ENCODE measurements at regions not wholly inside any gene's neighbourhood (a gene's known extent, or its start where the extent isn't known, plus 50 kb on each side); places are given as distances from the start of the nearest gene placed in this dataset.

DNA sequence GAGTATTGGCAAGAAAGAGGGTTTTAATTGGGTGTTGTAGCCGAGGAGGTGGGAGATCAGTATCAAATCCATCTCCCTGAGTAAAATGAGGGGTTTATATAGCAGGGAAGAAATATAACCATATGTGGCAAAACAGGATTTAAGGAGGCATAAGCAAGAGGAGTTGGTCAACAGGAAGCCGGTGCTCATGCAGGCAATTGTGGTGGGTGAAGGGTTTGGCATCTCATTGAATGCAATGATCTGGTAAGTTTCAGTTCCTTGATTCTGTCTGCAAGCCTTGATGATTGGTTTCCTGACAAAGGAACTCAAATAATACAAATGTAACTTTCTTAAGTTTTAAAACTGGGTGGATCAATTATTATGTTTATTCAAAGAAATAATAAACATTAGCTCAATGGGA, 564.4 kb upstream of the LINC00305 start:
- no peak for TF ChIP-seq CTCF (IDR thresholded peaks at IDR 0.05)
- H3K36me3 ChIP-seq, result no peaks in the 10 kb centered on the region
- no peak overlapping the region for H3K27ac ChIP-seq
- no peaks in the 10 kb centered on the region for H3K9me3 ChIP-seq
- no peaks in the 10 kb centered on the region for H3K27me3 ChIP-seq
- H3K4me3 ChIP-seq (ENCODE audit: low read depth in 1 of 2, low read length in 1 of 2), result no peak overlapping the region
- H3K4me1 ChIP-seq (ENCODE audit: control insufficient read depth in 1 of 2, insufficient read depth in 1 of 2, low read depth in 1 of 2, low read length in 1 of 2), result peaks cover 0 to 11% of the 10 kb centered on the region in 2 experiments

DNA sequence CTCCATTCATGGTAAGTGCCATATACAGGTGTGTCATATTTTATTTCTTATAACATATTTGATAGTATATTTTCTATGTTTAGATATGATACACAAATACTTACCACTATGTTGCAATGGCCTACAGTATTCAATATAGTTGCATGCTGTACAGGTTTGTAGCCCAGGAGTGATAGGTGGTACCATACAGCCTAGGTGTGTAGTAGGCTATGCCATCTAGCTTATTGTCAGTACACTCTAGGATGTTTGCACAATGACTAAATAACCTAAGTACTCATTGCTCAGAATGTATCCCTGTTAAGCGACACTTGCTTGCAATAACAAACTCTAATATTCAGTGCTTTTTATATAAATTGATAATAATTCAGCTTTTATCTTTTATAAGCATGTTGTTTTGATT, 563.1 kb upstream of the LINC00305 start:
- peaks cover 0 to 16% of the 10 kb centered on the region in 2 experiments for H3K4me1 ChIP-seq (ENCODE audit: control insufficient read depth in 1 of 2, insufficient read depth in 1 of 2, low read depth in 1 of 2, low read length in 1 of 2)
- no peaks in the 10 kb centered on the region for H3K27me3 ChIP-seq
- no peak for TF ChIP-seq CTCF (IDR thresholded peaks at IDR 0.05)
- H3K27ac ChIP-seq, result no peak overlapping the region
- H3K9me3 ChIP-seq, result no peaks in the 10 kb centered on the region
- H3K4me3 ChIP-seq (ENCODE audit: low read depth in 1 of 2, low read length in 1 of 2), result no peak overlapping the region
- no peaks in the 10 kb centered on the region for H3K36me3 ChIP-seq

DNA sequence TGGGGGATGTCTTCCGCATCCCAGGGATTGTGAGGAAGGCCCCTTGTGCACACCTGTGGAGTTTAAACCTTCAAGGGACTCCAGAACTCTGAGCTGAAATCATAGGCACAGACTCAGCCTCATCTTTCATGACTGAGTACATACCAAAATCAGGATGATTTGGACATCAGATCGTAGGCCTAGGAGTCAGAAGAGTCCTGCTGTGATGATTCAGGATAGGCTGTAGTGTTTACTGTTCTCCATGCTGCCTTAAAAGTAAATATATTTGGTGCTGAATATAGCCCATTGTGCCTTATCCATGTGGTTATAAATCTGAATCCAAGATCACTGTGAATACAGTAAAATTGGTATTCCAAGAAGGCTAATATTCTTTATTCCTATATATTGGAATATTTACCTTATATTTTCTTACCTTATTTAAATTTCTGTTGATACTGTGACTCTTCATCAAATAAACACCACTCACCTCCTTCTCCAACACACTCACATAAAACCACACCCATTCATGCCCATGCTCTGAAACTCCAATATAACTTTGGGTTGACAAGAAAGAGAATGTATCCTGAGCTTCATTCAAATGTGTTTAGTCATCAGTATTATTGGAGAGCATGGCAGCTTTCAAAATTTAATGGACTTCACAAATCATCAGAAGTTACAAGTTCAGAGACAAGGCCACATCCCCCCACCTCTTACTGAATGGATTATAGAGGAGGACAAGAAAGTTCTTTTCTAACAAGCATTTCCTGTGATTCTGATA, 561.4 kb upstream of the LINC00305 start:
- H3K9me3 ChIP-seq, result no peaks in the 10 kb centered on the region
- H3K27ac ChIP-seq, result no peak overlapping the region
- no peak for TF ChIP-seq CTCF (IDR thresholded peaks at IDR 0.05)
- H3K4me1 ChIP-seq (ENCODE audit: control insufficient read depth in 1 of 2, insufficient read depth in 1 of 2, low read depth in 1 of 2, low read length in 1 of 2), result peaks cover 0 to 17% of the 10 kb centered on the region in 2 experiments
- no peak overlapping the region for H3K4me3 ChIP-seq (ENCODE audit: low read depth in 1 of 2, low read length in 1 of 2)
- H3K36me3 ChIP-seq, result no peaks in the 10 kb centered on the region
- H3K27me3 ChIP-seq, result no peaks in the 10 kb centered on the region

GRCh38 chr18:64707052-64707451, 558.2 kb upstream of the LINC00305 start:
- Histone ChIP-seq H3K4me3 (ENCODE audit: low read depth in 1 of 2, low read length in 1 of 2) (no peak overlapping the region), H3K27ac (no peak overlapping the region), H3K4me1 (ENCODE audit: control insufficient read depth in 1 of 2, insufficient read depth in 1 of 2, low read depth in 1 of 2, low read length in 1 of 2) (peaks cover 0 to 6% of the 10 kb centered on the region in 2 experiments), H3K9me3 (no peaks in the 10 kb centered on the region), H3K36me3 (no peaks in the 10 kb centered on the region), H3K27me3 (no peaks in the 10 kb centered on the region)
- TF ChIP-seq CTCF (IDR thresholded peaks at IDR 0.05), result no peak

DNA sequence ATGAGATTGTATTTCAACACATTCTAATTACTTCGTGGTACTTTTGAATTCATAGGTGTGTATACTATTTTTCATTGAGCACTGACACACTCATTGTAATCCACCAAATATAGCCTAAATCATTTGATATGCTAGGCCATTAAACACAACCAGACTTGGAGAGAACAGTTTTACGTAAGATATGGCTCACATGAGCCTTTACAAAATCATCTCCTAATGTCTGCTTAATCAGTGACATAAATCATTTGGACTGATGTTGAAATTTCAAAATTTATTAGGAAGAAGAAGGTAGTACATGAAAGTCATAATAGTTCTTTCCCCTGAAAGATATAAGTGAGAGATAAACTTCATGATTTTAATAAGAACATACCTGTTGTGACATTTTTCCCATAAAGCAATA, 550.2 kb upstream of the LINC00305 start:
- Histone ChIP-seq H3K9me3 (no peaks in the 10 kb centered on the region), H3K27ac (no peak overlapping the region), H3K4me1 (ENCODE audit: control insufficient read depth in 1 of 2, insufficient read depth in 1 of 2, low read depth in 1 of 2, low read length in 1 of 2) (peaks cover 0 to 5% of the 10 kb centered on the region in 2 experiments), H3K36me3 (no peaks in the 10 kb centered on the region), H3K4me3 (ENCODE audit: low read depth in 1 of 2, low read length in 1 of 2) (no peak overlapping the region), H3K27me3 (no peaks in the 10 kb centered on the region)
- TF ChIP-seq CTCF (IDR thresholded peaks at IDR 0.05), result no peak
